ENCODE measurements at regions not wholly inside any gene's neighbourhood (a gene's known extent, or its start where the extent isn't known, plus 50 kb on each side); places are given as distances from the start of the nearest gene placed in this dataset.

- TF ChIP-seq USF2 (IDR thresholded peaks at IDR 0.05; ENCODE audit: low read length), result no peak
- TF ChIP-seq NRF1 (IDR thresholded peaks at IDR 0.05; ENCODE audit: low read depth, low read length), result no peak
- no peak for TF ChIP-seq GABPA (IDR thresholded peaks at IDR 0.05; ENCODE audit: borderline replicate concordance, insufficient read depth, low read length)
- TF ChIP-seq CBX8 (IDR thresholded peaks at IDR 0.05; ENCODE audit: borderline replicate concordance, low read depth, low read length), result no peak
- no peak for TF ChIP-seq TCF12 (IDR thresholded peaks at IDR 0.05; ENCODE audit: low read depth, low read length)
These were observed 190.1 kb downstream of the GOLGA6L6 start (continued) for GRCh38 chr15:20351448-20351971.
